Activated CD8-positive, alpha-beta T cell treated with anti-CD3 and anti-CD28 coated beads, Interleukin-2, amount 10 ng/mL, durations not matched to agents 7 days and 5 days (primary cell): ENCODE measurements at regions not wholly inside any gene's neighbourhood (a gene's known extent, or its start where the extent isn't known, plus 50 kb on each side); places are given as distances from the start of the nearest gene placed in this dataset.
"Not testable (repeated sequence)": the region's sequence is repeated elsewhere in the genome, so short reads cannot be mapped to it uniquely, and the experiment has no call there.

ENCODE experiments used
- ATAC-seq: fragments of 150-1000 bp; cut with Tn5 transposase; one replicate; pipeline ENCODE4 v1.10.0; 2021; ENCODE audit warnings: moderate library complexity
- CTCF ChIA-PET: fragments of 350-600 bp; sonication (Branson Sonifier 250); formaldehyde crosslinking; loops from one replicate; lab custom pipeline; 2021; ENCODE audit warnings: antibody characterized with exemption; lab: Charles Lee
- POLR2A ChIA-PET: fragments of 350-600 bp; sonication (Branson Sonifier 250); formaldehyde crosslinking; loops from one replicate; lab custom pipeline; 2021; ENCODE audit warnings: antibody characterized with exemption; lab: Charles Lee
- DNase-seq: peaks from one replicate; pipeline ENCODE4 v3.0.0-alpha.2; 2020
- H3K27ac Mint-ChIP-seq: one replicate; pipeline ENCODE4 v1.8.0; 2021; ENCODE audit warnings: mild to moderate bottlenecking, mixed read lengths
- H3K27me3 Mint-ChIP-seq: one replicate; pipeline ENCODE4 v1.8.0; 2021; ENCODE audit warnings: low read depth, mixed read lengths
- H3K36me3 Mint-ChIP-seq: one replicate; pipeline ENCODE4 v1.8.0; 2021; ENCODE audit warnings: low read depth, mixed read lengths
- H3K4me1 Mint-ChIP-seq: one replicate; pipeline ENCODE4 v1.8.0; 2021; ENCODE audit warnings: low read depth, mixed read lengths
- H3K4me3 Mint-ChIP-seq: one replicate; pipeline ENCODE4 v1.8.0; 2021; ENCODE audit warnings: mild to moderate bottlenecking, mixed read lengths
- H3K9me3 Mint-ChIP-seq: one replicate; pipeline ENCODE4 v1.8.0; 2022; ENCODE audit warnings: mixed read lengths; ENCODE audit not compliant: insufficient read depth

DNA sequence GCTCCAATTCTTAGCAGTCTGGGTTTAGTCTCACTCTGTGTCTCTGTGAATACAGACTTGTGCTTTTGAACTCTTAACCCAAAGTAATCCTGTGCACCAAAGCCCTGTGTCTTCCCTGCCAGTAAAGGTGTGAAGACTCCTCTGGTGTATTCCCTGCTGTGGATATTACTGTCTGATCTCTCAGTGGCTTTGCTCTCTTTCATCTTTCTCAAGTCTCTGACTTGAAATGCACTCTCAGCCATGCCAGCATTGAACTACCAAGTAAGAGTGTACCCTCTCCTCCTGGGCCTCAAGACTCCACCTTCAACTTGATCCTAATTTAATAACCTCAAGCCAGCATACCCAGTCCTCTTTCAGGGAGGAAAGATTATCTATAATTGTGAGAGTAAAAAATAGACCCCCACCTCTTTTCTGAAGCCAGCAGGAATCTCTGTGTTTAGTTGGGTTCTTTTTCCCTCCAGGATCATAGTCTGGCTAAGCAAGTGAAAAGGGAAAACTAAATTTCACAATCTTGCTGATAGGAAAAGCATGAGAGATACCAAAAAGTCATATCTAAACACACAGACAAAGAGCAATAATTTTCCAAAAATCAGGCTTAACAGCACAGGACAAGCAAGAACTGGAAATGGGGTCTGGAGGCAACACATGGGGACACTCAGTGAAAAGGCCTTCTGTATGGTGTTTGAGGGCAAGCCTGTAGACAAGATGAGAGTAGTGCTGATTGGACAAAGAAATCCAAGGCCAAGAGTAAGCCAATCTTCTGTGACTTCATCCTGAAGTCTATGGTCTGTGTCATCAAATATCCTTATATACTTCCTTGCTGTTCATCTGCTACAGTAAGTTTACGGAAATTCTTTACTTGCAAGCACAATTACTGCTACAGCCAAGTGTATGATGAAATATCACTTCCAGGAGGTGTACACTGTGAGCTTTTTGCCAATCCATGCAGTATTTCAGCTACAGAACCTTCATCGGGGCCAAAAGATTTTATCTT lies 296.1 kb upstream of the TGFBR2 start:
- ChIA-PET CTCF (interaction anchor here (1.3 to 1.6 kb wide), 2 partner anchors 14 to 111 kb away, joined by 3 read pairs; no protein-coding TSS in a partner anchor), POLR2A (no interaction called here)
- Mint-ChIP-seq H3K27ac (no peak overlapping the region), H3K4me1 (no peaks in the 10 kb centered on the region), H3K36me3 (peaks cover 2% of the 10 kb centered on the region), H3K4me3 (no peak overlapping the region), H3K27me3 (no peaks in the 10 kb centered on the region), H3K9me3 (peaks cover 13% of the 10 kb centered on the region)
- no peak for DNase-seq
- ATAC-seq: no peak

DNA sequence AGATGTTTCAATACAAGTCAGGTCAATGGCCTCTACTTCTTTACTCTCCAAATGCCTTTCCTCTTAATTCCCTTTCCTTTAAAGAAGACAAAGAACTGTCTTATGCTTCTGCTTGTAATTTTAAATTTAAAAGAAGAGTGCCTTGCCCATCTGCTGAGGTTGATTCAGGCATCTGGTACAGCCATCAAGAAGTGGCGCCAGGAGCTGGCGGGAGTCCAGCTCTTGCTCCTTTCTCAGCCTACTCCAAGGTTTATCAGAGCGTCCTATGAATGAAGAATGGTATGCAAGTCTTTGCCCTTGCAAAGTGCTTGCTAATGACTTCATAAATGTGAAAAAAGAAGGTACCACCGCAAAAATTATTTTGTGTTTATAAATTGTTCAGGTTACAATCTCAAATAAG lies 294.6 kb upstream of the TGFBR2 start:
- Mint-ChIP-seq H3K9me3 (peaks cover under 1% of the 10 kb centered on the region), H3K36me3 (peaks cover 1% of the 10 kb centered on the region), H3K27me3 (no peaks in the 10 kb centered on the region), H3K4me3 (no peak overlapping the region), H3K4me1 (no peaks in the 10 kb centered on the region), H3K27ac (no peak overlapping the region)
- no peak for DNase-seq
- no peak for ATAC-seq
- POLR2A ChIA-PET: no interaction called here
- CTCF ChIA-PET: interaction anchor here (0.8 to 1.6 kb wide), 3 partner anchors 13 to 113 kb away, joined by 3 read pairs; no protein-coding TSS in a partner anchor

DNA sequence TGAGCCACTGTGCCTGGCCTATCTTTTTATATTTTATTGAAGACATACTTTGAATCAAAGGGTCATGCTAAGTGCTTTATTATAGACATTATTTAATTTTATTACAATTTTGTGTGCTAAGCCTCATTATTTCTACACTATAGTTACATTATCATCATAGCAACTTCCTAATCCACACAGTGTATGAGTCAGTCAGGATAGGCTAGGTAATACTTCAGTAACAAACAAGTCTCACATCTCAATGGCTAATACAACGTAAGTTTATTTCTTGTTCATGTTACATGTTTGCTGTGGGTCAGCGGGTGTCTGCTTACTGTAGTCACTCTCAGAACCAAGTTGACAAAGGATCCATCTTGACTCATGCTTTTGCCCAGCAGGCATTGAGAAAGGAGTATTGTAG lies 292.6 kb upstream of the TGFBR2 start:
- Mint-ChIP-seq H3K4me3 (no peak overlapping the region), H3K9me3 (no peaks in the 10 kb centered on the region), H3K27me3 (no peaks in the 10 kb centered on the region), H3K4me1 (no peaks in the 10 kb centered on the region), H3K36me3 (no peaks in the 10 kb centered on the region), H3K27ac (no peak overlapping the region)
- DNase-seq (no peak), ATAC-seq (no peak)
- ChIA-PET CTCF (no interaction called here), POLR2A (no interaction called here)

DNA sequence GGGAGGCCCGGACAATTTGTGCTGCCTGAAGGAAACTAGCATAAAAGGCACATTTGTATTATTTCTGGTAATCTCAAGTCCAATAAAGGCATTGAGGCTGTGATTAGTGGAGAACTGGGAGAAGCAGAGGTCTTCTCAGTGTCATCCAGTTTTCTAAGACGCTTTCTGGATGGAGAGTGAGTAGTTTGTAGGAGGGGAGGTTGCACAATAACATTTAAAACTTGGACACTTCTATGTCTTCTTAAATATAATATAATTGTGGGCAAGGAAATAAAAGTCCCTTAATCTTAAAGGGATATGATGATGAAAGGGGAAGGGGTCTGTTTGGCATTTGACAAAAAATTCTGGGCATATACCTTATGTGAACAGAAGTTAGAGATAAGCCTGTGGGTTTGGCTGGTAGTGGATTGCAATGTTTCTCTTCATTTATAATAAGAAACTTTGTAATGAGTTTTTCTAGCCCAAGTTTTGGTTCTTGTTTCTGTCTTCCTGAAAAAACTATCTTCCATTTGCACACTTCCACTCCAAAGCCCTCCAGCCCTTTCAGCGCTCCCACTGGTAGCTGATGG lies 291.6 kb upstream of the TGFBR2 start:
- no peak overlapping the region for H3K27ac Mint-ChIP-seq
- peaks cover 2% of the 10 kb centered on the region for H3K4me1 Mint-ChIP-seq
- no peak overlapping the region for H3K4me3 Mint-ChIP-seq
- no peak for ATAC-seq
- H3K36me3 Mint-ChIP-seq: no peaks in the 10 kb centered on the region
- no peaks in the 10 kb centered on the region for H3K9me3 Mint-ChIP-seq
- no peaks in the 10 kb centered on the region for H3K27me3 Mint-ChIP-seq
- CTCF ChIA-PET: no interaction called here
- no peak for DNase-seq
- POLR2A ChIA-PET: no interaction called here

DNA sequence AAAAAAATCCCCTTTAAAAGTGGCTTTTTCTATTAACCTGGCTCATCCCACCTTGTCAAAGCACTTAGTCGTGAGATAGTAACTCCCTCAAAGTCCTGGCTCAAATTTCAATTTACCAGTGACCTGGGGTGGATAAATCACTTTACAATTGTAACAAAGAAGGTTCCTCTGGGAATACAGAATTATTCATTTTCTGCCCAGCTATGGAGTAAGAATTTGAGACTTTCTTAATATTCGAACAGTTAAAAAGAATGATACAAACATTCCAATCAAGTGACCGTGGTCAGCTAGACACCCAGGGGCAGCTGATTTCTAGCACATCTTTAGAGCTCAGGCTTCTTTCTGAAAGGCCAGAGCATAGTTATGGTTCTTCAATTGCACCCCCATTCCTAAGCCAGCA lies 291.0 kb upstream of the TGFBR2 start:
- Mint-ChIP-seq H3K36me3 (no peaks in the 10 kb centered on the region), H3K4me1 (peaks cover 2% of the 10 kb centered on the region), H3K4me3 (no peak overlapping the region), H3K27ac (no peak overlapping the region), H3K9me3 (peaks cover under 1% of the 10 kb centered on the region), H3K27me3 (no peaks in the 10 kb centered on the region)
- ATAC-seq (no peak), DNase-seq (no peak)
- POLR2A ChIA-PET: no interaction called here
- CTCF ChIA-PET: no interaction called here

DNA sequence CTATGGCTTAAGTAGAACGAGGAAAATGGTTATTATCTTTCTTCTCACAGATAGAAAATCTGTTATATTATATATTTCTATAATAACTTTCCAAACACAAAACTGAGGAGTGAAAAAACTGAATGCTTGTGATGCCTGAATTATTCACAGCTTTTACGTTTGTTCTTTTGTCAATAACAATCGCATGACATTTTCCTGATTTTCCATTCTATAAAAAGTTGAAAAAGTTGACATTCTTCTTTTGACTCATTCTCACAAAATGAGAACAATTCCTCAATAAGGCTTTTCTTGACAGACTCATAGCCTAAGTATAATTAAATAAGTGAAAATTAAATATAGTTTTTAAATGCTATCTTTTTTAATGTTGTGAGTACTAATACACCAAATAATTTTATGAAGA lies 288.8 kb upstream of the TGFBR2 start:
- H3K27ac Mint-ChIP-seq: no peak overlapping the region
- POLR2A ChIA-PET: no interaction called here
- no peak overlapping the region for H3K4me3 Mint-ChIP-seq
- H3K27me3 Mint-ChIP-seq: no peaks in the 10 kb centered on the region
- CTCF ChIA-PET: no interaction called here
- H3K9me3 Mint-ChIP-seq: peaks cover 6% of the 10 kb centered on the region
- DNase-seq (no peak), ATAC-seq (no peak)
- peaks cover 2% of the 10 kb centered on the region for H3K4me1 Mint-ChIP-seq
- H3K36me3 Mint-ChIP-seq: peaks cover 9% of the 10 kb centered on the region

DNA sequence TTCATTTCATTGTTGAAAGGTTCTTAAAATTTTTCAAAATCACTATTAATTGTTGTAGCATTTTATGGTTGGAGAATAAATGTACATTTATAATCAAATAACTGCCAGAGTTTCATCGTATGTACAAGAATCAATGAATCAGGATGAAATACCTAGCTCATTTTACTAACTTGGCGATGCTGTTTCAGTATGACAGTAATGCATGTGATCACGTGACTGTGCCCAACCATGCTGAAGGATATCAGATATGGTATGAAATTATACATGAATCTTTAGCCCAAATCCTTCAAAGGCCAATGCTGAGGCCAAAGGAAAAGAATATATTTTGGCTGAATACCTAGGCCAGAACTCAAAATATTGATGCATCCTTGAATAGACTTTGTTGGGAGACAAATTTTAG lies 288.3 kb upstream of the TGFBR2 start:
- DNase-seq (no peak), ATAC-seq (no peak)
- H3K27me3 Mint-ChIP-seq: no peaks in the 10 kb centered on the region
- POLR2A ChIA-PET: no interaction called here
- H3K4me1 Mint-ChIP-seq: peaks cover 2% of the 10 kb centered on the region
- no peak overlapping the region for H3K27ac Mint-ChIP-seq
- CTCF ChIA-PET: no interaction called here
- no peak overlapping the region for H3K4me3 Mint-ChIP-seq
- H3K36me3 Mint-ChIP-seq: peaks cover 9% of the 10 kb centered on the region
- H3K9me3 Mint-ChIP-seq: peaks cover 6% of the 10 kb centered on the region

DNA sequence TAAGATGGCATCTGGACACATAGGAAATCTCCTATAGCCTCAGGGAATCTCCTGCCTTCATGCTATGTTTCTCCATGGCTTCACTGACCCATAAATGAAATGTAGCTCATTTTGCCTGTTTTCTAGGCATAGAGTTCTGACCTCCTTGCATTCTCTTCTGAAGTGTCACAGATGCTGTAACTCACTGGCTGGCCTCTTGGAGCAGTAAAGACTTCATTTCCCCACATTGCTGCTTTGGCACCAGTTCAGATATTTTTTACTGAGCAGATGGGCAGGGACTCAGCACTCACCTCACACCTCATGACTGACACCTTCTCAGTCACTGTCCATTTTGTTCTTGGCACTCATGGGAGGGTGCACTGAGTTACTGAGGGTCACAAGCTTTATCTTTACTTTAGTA lies 286.7 kb upstream of the TGFBR2 start:
- ChIA-PET POLR2A (interaction anchor here (1.2 kb wide), 1 partner anchor 293 kb away, joined by 3 read pairs; no protein-coding TSS in a partner anchor), CTCF (interaction anchor here (0.5 to 2.6 kb wide), 38 partner anchors 12 to 432 kb away, joined by 3 to 31 read pairs (median 4); partner anchors contain the start of gene TGFBR2)
- H3K27ac Mint-ChIP-seq: no peak overlapping the region
- peaks cover 2% of the 10 kb centered on the region for H3K4me1 Mint-ChIP-seq
- H3K4me3 Mint-ChIP-seq: no peak overlapping the region
- peaks cover 9% of the 10 kb centered on the region for H3K36me3 Mint-ChIP-seq
- ATAC-seq: peak; percentile 68
- H3K9me3 Mint-ChIP-seq: peaks cover 6% of the 10 kb centered on the region
- no peaks in the 10 kb centered on the region for H3K27me3 Mint-ChIP-seq
- DNase-seq: peak; percentile 36

DNA sequence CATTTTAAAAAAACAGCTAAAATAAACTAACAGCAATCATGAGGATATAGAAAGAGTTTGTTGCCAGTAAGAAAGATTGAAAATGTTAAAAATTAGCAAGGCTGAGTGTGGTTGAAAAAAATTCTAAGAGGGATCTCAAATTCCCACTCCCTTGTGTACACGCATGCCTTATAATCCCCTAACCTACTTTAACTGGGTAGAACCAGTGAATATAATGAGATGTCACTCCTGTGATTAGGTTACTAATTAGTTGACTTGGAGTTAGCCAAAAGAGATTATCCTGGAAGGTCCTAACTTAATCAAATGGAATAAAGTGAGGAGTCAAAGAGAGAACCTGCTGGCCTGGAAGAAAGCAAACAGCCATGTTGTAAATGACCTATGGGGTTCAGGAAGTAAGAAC lies 286.0 kb upstream of the TGFBR2 start:
- POLR2A ChIA-PET: no interaction called here
- Mint-ChIP-seq H3K9me3 (peaks cover 6% of the 10 kb centered on the region), H3K36me3 (peaks cover 9% of the 10 kb centered on the region), H3K4me3 (no peak overlapping the region), H3K27ac (no peak overlapping the region), H3K27me3 (no peaks in the 10 kb centered on the region), H3K4me1 (peaks cover 2% of the 10 kb centered on the region)
- no peak for ATAC-seq
- no peak for DNase-seq
- CTCF ChIA-PET: interaction anchor here (0.5 to 2.6 kb wide), 22 partner anchors 14 to 386 kb away, joined by 3 to 31 read pairs (median 4); no protein-coding TSS in a partner anchor

DNA sequence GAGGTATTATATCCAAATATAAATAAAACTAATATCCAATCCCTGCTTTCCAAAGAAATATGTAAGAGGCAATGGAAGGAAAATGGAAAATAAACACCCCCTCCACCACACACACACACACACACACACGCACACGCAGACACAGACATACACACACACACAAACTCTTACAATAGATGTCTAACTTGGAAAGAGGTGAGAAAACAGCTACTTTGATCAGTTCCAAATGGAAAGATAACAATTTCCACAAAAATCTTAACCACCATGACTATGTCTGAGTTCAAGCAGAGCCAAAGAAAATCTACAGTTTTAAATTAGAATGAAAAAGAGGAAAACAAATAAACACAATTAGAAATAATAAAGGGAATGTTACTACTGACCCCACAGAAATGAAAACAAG lies 285.3 kb upstream of the TGFBR2 start:
- Mint-ChIP-seq H3K9me3 (peaks cover 6% of the 10 kb centered on the region), H3K27me3 (no peaks in the 10 kb centered on the region), H3K4me1 (peaks cover 2% of the 10 kb centered on the region), H3K4me3 (no peak overlapping the region), H3K27ac (no peak overlapping the region), H3K36me3 (peaks cover 9% of the 10 kb centered on the region)
- DNase-seq: no peak
- ChIA-PET POLR2A (no interaction called here), CTCF (interaction anchor here (2.6 kb wide), 1 partner anchor 27 kb away, joined by 31 read pairs; no protein-coding TSS in a partner anchor)
- ATAC-seq: no peak

DNA sequence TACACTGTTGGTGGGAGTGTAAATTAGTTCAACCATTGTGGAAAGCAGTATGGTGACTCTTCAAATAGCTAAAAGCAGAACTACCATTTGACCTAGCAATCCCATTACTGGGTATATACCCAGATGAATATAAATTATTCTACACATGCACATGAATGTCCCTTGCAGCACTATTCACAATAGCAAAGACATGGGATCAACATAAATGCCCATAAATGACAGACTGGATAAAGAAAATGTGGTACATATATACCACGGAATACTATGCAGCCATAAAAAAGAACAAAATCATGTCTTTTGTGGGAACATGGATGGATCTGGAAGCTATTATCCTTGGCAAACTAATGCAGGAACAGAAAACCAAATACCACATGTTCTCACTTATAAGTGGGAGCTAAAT lies 282.8 kb upstream of the TGFBR2 start:
- H3K36me3 Mint-ChIP-seq: not testable (repeated sequence)
- CTCF ChIA-PET: interaction anchor here (1.0 kb wide), 1 partner anchor 10 kb away, joined by 3 read pairs; no protein-coding TSS in a partner anchor

DNA sequence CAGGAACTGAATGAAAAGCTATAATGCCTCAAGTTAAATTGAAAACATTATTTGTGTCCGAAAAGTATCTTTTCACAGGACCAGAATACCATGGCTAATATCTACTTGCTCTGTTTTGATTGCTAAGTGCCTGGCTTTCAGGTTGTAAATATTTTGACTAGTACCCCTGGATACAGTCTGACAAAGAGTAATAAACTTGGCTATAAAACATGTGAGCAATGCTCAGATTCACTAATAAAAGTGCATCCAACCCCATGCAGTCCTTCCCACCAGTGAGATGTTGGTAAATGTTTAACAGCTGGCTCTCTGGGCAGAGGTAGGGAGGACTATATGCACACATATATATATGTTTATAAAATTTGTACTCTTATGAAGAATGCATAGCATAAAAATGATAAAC lies 281.8 kb upstream of the TGFBR2 start:
- CTCF ChIA-PET: interaction anchor here (1.3 kb wide), 1 partner anchor 14 kb away, joined by 3 read pairs; no protein-coding TSS in a partner anchor

More for the DNA sequence above, 282.8 kb upstream of the TGFBR2 start:
- DNase-seq, H3K27ac Mint-ChIP-seq, H3K4me3 Mint-ChIP-seq, POLR2A ChIA-PET, H3K4me1 Mint-ChIP-seq, H3K9me3 Mint-ChIP-seq, ATAC-seq, H3K27me3 Mint-ChIP-seq: not testable (repeated sequence)

More for the DNA sequence above, 281.8 kb upstream of the TGFBR2 start:
- Mint-ChIP-seq H3K4me1 (peaks cover under 1% of the 10 kb centered on the region), H3K9me3 (peaks cover 9% of the 10 kb centered on the region), H3K36me3 (peaks cover 9% of the 10 kb centered on the region), H3K27me3 (no peaks in the 10 kb centered on the region), H3K4me3 (no peak overlapping the region), H3K27ac (no peak overlapping the region)
- POLR2A ChIA-PET: no interaction called here
- DNase-seq (no peak), ATAC-seq (no peak)
